SW480 (cell line): ENCODE measurements at regions not wholly inside any gene's neighbourhood (a gene's known extent, or its start where the extent isn't known, plus 50 kb on each side); places are given as distances from the start of the nearest gene placed in this dataset.
"Not testable (repeated sequence)": the region's sequence is repeated elsewhere in the genome, so short reads cannot be mapped to it uniquely, and the experiment has no call there.

Experiments
- DNase-seq: peaks from one replicate; pipeline ENCODE4 v3.0.0-alpha.2; 2016; ENCODE audit warnings: low spot score

DNA sequence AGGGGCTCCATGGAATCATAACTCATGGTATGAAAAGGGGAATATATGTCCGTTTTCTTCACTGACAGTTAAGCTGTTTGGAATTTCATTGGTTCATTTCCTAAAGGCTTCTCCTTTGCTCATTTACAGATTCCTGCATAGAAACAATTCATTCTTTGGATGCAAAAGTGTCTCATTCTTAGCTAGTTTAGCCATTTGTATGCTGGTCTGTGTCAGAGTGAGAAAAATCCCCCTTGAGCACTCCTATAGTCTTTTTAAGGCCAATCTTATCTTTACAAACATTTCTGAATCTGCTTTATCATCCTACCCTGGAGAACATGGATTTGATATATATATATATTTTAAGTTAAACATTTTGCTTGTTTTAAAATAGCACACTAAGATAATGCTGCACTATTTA, 1260.9 kb upstream of the NRXN1 start:
- DNase-seq = no peak

GRCh38 chr2:52289741-52290140, 1257.8 kb upstream of the NRXN1 start:
- no peak for DNase-seq

DNA sequence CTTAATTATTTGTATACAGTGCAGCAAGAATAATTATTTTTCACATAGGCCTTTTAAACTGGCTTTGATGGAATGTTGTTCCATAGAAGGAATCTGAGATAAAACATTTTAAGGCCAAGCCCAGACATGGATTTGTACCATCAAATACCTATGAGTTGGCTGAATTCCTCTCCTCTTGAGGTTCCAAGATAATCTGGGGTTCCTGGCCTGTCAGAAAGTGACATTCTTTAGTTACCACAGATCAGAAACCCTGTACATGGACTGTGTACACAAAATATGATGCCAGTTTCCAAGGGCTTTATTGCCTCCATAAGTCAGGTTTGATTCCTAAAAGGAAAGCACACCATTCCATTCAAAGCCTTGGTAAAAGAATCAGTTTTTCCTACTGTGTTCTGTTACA, 1256.7 kb upstream of the NRXN1 start:
- DNase-seq = no peak

DNA sequence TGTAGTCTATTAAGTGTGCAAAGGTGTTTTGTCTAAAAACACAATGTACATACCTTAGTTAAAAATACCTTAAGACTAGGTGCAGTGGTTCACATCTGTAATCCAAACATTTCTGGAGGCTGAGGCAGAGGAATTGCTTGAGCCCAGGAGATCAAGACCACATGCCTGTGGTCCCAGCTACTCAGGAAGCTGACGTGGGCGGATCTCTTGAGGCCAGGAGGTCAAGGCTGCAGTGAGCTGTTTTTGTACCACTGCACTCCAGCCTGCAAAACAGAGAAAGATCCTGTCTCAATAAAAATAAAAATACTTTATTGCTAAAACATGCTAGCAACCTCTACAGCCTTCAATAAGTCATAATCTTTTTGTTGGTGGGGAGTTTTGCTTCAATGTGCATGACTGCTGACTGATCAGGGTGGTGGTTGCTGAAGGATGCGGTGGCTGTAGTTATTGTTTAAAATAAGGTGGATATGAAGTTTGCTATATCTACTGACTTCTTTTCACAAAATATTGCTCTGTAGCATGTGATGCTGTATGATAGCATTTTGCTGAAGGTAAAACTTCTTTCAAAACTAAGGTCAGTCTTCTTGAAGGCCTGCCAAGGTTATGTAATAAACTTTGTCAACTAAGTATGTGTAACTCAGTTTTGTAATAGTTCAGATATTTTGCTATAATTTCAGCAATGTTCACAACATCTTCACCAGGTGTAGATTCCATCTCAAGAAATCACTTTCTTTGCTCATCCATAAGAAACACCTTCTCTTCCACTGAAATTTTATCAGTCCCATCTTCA, 1238.0 kb upstream of the NRXN1 start:
- no peak for DNase-seq

DNA sequence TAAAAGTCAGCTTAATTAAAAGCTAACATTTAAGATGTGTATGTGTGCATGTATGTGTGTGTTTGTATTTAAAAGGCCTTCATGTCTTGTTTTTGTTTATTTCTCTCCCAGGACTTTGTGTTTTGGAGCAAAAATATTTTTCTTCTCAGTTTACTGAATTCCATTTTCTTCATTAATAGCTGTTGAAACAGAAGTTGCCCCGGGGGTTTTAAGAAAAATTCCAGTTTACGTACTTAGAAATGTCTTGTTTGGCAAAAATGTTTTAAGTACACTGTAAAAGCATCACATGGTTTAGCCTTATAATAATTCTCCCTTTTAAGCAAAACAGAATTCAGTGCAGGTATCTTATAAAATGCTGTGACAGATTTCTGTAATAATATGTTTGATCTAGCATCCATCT, 1233.0 kb upstream of the NRXN1 start:
- no peak for DNase-seq

DNA sequence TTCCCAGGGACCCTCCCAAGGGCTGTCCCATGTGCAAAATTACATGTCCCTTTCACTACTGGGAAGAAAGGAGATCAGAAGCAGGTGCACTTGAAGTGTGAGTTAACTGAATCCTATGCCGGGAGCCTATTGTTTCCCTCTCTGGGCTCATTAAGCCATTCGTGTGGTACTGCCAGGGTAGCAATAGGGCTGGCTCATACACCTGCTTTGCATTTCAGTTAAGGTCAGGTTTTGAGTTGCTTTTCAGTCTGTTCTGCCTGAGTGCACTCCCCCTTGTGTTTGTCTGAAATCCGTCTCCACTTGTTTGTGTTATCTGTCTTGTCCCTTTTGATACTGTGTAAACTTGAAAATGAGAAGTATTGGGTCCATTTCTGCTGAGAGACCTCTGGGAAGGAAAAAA, 1232.6 kb upstream of the NRXN1 start:
- DNase-seq = no peak

DNA sequence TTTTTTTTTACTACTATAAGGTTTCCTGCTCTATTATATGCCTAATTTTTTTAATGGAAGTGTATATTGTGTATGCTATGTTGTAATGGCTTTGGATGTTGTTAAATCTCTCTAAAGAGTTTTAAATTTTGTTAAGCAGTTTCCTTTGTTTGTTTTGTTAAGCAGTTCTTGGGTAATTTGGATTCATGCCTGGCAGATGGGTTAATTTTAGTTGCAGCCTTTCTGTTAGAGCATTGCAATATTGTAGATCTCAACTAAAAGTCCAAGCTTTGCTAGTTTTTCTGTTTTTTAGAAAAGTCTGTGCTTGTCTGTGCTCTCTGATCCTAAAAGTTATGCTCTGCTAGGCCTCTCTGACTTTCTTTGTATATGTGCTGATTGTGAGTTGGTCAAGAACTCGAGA, 1229.0 kb upstream of the NRXN1 start:
- DNase-seq = no peak

GRCh38 chr2:52258967-52259366, 1227.0 kb upstream of the NRXN1 start:
- DNase-seq = not testable (repeated sequence)

- no peak for DNase-seq
Observed at GRCh38 chr2:52258038-52258437, 1226.1 kb upstream of the NRXN1 start.

DNA sequence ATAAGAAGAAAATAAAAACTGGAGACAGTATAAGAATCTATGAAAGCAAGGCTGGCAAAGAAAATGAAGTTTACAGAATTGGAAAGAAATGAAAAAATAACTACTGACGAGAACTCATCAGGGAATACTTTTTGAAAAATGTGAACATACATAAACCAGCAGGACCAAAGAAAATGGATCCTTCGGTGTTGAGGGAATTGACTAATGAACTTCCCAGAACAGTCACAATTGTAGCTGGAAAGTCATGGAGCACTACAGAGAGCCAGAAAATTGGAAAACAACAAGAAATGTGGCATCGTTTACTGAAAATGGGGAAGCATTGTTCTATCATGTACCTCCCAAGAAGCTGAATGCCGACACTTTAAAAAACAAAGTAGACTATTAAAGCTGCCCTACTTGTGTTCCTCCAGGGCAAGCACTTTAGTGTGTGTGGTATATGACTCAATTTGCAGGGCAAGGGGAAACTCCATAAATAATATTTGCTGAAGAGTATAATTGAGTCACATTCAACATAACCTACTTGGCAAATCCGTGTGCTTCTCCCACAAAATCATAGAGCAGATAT, 1221.6 kb upstream of the NRXN1 start:
- no peak for DNase-seq

DNA sequence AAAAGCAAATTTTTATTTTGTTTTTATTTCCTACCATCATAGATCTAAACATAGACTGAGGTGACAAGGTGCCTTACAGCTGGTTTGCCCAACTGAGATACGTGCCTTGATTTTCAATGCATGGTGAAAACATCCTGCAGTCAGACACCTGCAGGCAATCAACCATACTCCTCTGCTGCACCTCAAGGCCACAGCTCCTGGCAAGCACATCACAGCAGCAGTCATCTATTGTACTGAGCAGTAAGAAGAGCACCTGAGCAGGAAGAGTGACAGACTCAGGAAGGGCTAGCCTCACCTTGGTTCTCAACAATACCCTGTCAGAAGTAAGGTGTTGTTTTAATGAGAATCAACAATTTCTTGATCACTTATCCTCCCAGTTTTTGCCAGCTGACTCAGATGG, 1206.8 kb upstream of the NRXN1 start:
- DNase-seq = no peak

DNA sequence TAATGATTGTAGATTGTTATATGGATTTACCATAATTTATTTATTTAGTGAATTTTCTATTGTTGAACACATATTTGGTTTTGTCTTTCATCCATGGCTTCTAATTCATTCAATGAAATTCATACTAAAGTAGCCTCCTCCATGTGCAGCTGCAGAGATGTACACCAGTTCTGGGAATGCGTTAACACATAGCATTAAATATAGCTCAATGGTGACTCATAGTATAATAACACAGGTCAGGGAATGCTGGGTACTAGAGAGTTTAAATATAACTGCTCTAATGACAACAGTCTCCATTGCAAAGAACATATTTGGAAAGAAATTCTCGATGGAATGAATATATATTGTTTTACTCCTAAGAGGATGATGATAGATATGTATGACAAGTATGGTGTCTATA, 1190.2 kb upstream of the NRXN1 start:
- no peak for DNase-seq

DNA sequence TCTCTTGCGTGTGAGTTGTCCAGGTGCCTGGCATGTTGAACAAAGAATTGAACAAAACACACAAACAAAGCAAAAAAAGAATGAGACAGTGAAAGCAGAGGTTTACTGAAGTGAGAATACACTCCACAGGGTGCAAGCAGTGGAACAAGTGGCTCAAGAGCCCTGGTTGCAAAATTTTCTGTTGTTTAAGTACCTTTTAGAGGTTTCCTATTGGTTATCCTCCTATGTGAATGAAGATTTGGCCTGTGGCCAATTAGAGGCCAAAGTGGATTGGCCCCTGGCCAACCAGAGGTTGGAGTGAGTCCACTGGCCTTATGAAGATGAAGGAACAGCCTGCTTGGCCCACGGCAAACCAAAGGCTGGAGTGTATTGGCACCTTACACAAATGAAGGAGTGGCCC, 1188.5 kb upstream of the NRXN1 start:
- no peak for DNase-seq

- DNase-seq = no peak
Observed at GRCh38 chr2:52210611-52211010, 1178.7 kb upstream of the NRXN1 start.

DNA sequence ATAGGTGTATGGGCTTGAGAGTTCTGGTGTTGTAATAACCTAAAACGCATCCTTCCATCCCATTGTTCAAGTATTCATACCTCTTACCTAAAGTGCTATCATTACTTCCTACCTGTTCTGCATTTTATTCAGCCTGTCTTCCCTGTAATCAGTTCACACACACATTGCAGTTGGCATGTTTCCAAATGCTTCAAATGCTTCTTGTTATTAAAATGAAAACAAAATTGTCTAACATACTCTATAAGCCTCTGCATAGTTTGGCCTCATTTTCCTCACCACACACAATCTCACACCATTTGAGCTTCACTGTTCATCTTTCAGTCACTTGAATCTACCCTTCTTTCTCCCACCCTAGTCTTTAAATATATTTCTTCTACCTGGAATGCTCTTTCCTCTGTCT, 1178.2 kb upstream of the NRXN1 start:
- DNase-seq = no peak

- no peak for DNase-seq
Observed at GRCh38 chr2:52194342-52194741, 1162.4 kb upstream of the NRXN1 start.

- no peak for DNase-seq
Observed at GRCh38 chr2:52193804-52194203, 1161.9 kb upstream of the NRXN1 start.

DNA sequence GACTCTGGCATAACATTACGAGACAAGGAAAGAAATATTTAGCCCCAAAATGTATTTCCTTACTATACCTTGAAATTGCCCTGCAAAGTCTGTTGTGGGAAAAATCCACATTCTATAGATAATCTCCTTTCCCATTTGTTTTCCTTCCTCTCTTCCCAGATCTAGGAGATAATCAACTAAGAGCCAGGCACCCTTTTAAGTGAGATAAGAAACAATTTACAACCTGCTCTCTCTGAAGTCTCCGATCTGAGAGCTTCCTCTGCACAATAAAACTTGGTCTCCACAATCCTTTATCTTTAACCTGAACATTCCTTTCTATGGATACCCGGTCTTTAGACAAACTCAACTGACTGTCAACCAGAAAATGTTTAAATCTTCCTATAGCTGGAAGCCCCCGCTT, 1160.7 kb upstream of the NRXN1 start:
- DNase-seq = no peak

DNA sequence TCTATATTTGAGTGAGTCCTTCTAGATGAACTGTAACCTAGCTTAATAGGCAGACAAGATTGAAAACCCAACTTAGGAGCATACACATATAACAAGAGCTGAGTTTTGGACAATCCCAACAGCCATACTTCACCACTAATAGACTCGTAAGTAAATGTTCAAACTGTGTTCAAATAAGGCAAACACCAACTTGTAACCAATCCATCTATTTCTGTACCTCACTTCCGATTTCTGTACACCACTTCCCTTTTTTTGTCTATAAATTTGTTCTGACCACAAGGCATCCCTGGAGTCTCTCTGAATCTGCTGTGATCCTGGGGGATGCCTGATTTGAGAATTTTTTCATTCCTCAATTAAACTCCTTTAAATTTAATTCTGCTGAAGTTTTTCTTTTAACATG, 1149.1 kb upstream of the NRXN1 start:
- no peak for DNase-seq

- no peak for DNase-seq
Observed at GRCh38 chr2:52178845-52179244, 1146.9 kb upstream of the NRXN1 start.

- no peak for DNase-seq
Observed at GRCh38 chr2:52145005-52145404, 1113.1 kb upstream of the NRXN1 start.

DNA sequence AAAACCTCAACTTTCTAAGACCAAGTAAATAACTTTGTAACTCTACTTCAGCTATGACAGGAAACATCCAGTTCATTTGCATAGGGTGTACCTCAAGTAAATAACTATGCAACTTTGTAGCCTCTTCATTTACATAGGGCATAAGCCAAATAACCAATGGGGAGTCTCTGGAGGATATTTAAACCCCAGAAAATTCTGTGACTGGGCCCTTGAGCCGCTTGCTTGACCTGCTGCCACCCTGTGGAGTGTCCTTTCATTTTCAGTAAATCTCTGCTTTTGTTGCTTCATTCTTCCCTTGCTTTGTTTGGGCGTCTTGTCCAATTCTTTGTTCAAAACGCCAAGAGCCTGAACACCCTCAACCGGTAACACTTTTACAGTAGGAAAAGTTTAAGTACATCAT, 1112.7 kb upstream of the NRXN1 start:
- DNase-seq = no peak

DNA sequence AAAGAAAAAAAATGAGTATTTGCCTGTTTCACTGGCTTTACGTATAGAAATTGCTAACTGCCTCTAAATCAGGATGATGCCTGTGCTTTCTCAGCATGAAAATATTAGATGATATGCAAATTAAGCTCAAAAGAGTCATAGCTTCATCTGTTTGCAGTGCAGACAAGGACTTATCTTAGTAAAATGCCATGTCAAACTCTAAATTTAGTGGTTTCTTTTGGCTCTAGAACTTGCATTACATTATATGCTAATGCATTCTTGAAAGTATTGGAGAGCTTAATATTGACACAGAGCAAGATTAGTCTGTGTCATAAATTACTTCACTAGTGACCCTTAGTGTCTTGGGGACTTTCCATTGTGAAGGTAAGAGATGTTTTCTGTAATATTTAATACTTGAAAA, 1109.1 kb upstream of the NRXN1 start:
- DNase-seq = no peak

GRCh38 chr2:52139241-52139640, 1107.3 kb upstream of the NRXN1 start:
- no peak for DNase-seq
